Fibroblast of pulmonary artery (primary cell): ENCODE measurements at regions not wholly inside any gene's neighbourhood (a gene's known extent, or its start where the extent isn't known, plus 50 kb on each side); places are given as distances from the start of the nearest gene placed in this dataset.
"Not testable (repeated sequence)": the region's sequence is repeated elsewhere in the genome, so short reads cannot be mapped to it uniquely, and the experiment has no call there.

Source experiments
- DNase-seq: peaks from one replicate; pipeline ENCODE4 v3.0.0-alpha.2; 2010; ENCODE audit warnings: low read depth
- H3K4me3 ChIP-seq: replicated peaks from 2 replicates; pipeline ENCODE4 v1.5.1; 2011; ENCODE audit warnings: low read depth, mild to moderate bottlenecking, control low read depth, low read length, moderate library complexity
- CTCF ChIP-seq: IDR thresholded peaks from 2 replicates; pipeline ENCODE4 v1.5.1; 2011; ENCODE audit warnings: mild to moderate bottlenecking, control low read depth, low read length, inconsistent platforms; ENCODE audit errors: missing control alignments

- no peak for TF ChIP-seq CTCF
- no peak overlapping the region for H3K4me3 ChIP-seq
- peak; percentile 28 for DNase-seq
Observed at GRCh38 chr3:69658514-69659140, 80.6 kb upstream of the MITF start.

GRCh38 chr3:69657030-69657429, 82.2 kb upstream of the MITF start:
- H3K4me3 ChIP-seq, DNase-seq: not testable (repeated sequence)

- H3K4me3 ChIP-seq = no peak overlapping the region
- DNase-seq = no peak
- no peak for TF ChIP-seq CTCF
Observed at GRCh38 chr3:69651765-69652164, 87.5 kb upstream of the MITF start.

- DNase-seq = peak; percentile 71
- peak overlapping the region; percentile 4 for H3K4me3 ChIP-seq
- no peak for TF ChIP-seq CTCF
Observed at GRCh38 chr3:69650066-69650419, 89.2 kb upstream of the MITF start.

- no peak for TF ChIP-seq CTCF
- H3K4me3 ChIP-seq = peak overlapping the region; percentile 4
Observed at GRCh38 chr3:69649120-69650065, 89.9 kb upstream of the MITF start.

GRCh38 chr3:69648126-69648525, 91.1 kb upstream of the MITF start:
- no peak for TF ChIP-seq CTCF
- no peak for DNase-seq
- no peak overlapping the region for H3K4me3 ChIP-seq

More at GRCh38 chr3:69649120-69650065, 89.9 kb upstream of the MITF start:
- DNase-seq = peak; percentile 68

GRCh38 chr3:69647511-69648110, 91.7 kb upstream of the MITF start:
- TF ChIP-seq CTCF = no peak

More at GRCh38 chr3:69647511-69648110, 91.7 kb upstream of the MITF start:
- no peak overlapping the region for H3K4me3 ChIP-seq
- peak; percentile 53 for DNase-seq
